A204.1 (cell line): ENCODE measurements at regions not wholly inside any gene's neighbourhood (a gene's known extent, or its start where the extent isn't known, plus 50 kb on each side); places are given as distances from the start of the nearest gene placed in this dataset.

Experiments used
- FAIRE-seq: peaks from 2 replicates; lab custom pipeline; 2012; peaks lifted over from hg19 to GRCh38; lab: Jason Lieb, UNC

DNA sequence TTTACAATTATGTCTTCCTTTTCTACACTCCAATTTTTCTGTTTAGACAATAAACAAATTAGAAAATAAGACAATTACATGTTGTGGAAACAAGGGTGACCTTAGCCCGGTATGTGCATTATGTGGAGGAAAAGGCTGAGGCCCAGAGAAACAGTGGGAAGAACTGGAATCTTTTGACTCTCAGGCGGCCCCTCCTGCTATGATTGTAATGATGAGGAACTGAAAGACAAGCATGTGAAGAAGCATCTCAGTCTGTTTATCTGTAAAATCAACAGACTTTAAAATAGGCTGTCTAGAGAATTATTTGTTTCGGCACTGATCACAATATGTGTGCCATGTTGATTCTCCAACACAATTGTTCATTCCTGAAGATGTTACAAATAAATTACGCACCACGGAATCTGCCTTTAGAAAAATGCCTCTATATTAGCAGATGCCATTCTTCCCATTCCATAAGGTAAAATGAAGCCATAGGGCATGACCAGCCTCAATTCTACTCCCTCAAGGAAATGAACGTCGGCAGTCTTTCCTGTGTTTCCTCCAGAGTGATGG, 1201.6 kb upstream of the CITED2 start:
- no peak for FAIRE-seq

DNA sequence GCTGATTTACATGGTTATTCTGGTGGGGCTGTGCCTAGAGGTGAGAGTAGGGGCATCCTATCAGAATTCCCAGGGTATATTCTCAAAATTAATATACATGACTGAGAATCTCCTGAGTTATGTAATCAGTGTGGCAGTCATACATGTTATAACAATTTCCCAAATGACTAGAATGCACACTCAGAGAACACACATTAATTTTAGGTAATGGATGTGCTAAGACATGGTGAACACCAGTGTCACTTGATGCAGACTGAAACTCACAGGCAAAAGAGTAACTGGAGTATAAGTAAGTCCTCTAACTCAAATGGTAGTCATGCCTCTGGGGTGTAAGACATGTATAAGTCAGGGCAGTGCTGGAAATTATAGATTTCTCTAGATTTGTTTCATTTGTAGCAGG, 1198.4 kb upstream of the CITED2 start:
- FAIRE-seq = no peak

DNA sequence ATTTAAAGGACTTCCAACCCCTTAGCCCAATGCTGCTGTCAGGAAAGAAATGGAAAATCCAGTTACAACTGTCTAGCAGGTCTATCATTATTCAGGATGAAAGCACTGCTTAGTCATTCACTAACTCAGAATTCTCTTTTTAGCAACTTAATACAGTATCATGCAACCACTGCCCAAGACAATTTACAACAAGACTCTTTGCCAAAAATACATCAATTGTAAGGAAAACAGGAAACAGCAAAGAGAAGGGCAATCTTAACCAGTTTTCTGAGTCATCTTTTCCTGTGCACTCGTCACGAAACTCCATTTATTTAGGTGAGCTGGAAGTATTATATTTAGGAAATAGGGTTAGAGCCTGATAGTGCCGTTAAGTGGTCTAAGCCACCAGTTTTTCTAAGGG, 1197.7 kb upstream of the CITED2 start:
- FAIRE-seq = no peak

DNA sequence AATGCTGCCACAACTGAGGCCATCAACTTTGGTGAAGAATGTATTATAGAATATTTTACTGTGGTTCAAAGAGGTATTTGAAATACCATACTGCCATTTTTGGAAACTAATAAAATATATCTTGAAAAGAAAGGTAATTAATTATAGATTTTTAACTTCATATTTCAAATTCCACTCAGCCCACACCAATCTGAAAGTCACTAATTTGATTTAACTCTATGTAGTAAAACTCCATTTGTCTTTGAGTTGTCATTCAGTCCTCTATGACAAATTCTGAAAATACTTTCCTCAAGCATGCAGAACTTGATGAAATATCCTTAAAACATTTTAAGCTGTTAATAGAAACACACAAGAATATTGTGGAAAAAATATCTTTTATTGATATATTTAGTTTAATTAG, 1196.7 kb upstream of the CITED2 start:
- FAIRE-seq = no peak

GRCh38 chr6:140567466-140567865, 1193.0 kb upstream of the CITED2 start:
- FAIRE-seq = no peak

DNA sequence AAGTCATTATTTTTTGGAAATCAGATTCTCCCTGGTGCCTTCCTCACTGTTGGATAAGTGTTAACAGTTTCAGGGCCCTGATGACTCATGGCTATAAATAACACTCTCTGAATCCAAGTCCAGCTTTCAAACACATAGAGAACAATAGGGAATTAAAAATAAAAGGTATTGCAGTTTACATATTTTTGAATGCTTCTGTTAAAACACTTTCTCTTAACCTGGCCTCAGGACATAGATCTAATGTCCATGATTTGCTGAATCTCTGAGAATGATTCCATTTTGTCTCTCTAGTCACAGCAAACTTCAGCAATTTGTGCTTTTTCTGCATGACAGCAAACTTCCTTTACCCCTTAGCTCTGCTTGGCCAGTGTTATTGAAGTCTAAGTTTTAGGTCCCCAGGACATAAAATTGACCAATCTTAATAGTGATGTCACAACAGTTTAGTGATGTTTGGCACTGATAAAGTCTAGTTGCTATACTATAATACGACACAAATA, 1192.4 kb upstream of the CITED2 start:
- FAIRE-seq = no peak

- FAIRE-seq = no peak
Observed at GRCh38 chr6:140563728-140564127, 1189.3 kb upstream of the CITED2 start.

DNA sequence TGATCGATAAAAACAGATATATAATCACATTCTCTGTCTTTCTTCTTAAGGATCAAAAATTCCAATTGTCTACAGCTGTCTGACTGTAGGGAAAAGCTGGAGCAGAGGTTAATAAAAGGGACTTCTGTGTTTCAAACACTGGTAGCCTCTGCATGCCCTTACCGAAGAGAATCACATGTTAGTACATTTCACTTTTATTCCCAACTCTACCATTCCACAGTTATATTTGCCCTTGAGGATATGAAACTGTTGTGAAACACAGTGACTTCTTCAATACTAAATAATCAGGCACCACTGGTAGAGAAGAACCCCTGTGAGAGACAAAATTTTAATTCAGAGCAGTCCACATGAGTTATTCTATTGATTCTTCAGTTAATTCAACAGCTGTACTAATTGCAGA, 1187.3 kb upstream of the CITED2 start:
- FAIRE-seq = no peak

GRCh38 chr6:140560671-140561070, 1186.2 kb upstream of the CITED2 start:
- FAIRE-seq = no peak

DNA sequence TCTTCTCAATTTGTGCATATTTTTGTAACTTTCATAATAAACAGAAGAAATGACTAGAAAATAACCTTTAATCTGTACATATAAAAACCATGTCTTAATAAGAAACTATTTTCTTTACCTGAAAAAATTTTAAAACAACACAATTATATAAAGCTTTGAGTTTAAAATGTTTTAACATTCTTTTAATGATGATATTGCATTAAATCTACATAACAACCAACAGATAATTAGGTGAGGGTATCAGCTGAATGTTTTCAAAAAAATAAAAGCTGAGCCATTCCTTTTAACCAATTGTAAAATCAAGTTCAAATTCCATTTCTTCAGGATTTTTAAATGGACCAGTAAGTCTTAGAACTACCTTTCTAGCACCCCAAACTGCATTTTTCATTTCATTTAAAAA, 1185.0 kb upstream of the CITED2 start:
- FAIRE-seq = peak; percentile 55

DNA sequence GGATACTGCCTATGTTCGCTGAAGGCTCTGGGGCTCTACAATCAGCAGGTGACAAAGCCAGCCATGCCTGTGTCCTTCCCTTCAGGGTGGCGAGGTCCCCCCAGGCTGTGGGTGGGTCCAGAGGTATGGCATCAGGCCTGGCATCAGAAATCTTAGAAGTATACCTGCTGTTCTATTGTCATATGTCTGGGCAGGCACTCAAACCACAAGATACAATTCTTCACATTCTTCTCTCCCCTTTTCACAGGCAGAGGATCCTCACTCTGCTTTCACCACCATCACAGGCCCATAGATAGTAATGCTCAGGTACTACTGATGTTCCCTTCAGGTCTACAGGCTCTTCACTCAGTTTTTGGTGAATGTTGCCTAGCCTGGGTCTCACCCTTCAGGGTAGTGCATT, 1180.0 kb upstream of the CITED2 start:
- no peak for FAIRE-seq

DNA sequence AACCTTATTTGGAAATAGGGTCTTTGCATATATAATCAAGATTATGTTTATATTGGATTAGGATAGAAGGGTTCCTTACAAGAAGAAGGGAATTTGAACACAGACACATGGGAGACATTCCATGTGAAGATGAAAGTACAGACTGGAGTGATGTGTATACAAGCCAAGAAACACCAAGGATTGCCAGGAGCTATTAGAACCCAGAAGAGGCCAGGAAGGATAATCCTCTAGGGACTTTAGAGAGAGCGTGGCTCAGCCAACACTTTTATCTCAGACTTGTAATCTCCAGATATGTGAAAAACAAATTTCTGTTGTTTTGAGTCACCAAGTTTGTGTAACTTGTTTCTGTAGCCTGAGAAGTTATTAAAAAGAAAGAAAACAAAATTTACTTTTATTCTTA, 1173.9 kb upstream of the CITED2 start:
- FAIRE-seq = no peak

DNA sequence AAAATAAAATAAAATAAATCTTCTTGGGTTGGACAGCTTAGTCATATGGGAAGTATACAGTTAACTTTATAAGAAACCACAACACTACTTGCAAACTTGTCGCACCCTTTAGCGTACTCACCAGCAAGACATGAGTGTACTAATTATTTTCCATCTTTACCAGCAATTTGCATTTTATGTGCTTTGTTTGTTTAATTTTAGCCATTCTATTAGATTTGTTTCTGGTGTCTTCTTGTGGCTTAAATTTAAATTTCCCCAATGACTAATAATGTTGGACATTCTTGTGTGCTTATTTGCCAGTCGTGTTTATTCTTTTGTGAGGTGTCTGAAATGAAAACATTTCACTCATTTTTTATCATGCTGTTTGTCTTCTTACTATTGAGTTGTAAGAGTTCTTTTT, 1172.2 kb upstream of the CITED2 start:
- no peak for FAIRE-seq

DNA sequence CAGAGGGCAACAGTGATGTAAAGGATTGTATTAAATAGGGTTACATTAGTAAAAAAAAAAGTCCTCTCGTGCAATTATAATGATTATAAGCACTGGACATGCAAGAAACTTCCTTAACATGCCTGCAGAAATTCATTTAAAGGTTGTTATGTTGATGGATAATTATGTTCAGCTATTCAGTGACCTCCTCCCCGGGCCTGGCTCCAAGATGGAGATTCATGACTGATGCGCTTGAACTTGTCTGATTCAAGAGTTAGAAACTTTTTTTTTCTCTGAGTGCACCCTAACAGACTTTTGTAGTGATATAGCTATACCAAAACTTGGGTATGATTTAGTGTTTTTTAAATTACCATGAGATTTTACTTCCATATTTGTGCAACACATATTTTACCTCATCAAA, 1170.0 kb upstream of the CITED2 start:
- no peak for FAIRE-seq

DNA sequence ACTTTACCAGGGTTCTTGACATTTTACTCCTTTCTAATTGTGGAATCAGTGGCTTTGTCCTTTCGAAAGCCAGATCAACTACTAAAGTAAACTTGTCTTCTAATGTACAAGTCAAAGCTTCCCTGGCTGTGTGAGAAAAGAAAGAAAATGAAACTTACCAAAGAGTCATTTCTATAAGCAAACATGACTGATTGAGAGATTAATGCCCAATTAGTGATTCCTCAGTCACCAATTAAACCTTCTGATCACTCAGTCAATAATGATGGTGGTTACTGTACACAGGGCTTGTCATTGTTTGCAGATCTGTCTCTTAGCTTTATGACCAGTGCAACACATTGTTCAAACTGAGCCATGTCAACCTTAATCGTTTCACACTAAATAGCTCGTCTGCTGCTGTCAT, 1168.4 kb upstream of the CITED2 start:
- FAIRE-seq = no peak

- no peak for FAIRE-seq
Observed at GRCh38 chr6:140541288-140541687, 1166.8 kb upstream of the CITED2 start.

DNA sequence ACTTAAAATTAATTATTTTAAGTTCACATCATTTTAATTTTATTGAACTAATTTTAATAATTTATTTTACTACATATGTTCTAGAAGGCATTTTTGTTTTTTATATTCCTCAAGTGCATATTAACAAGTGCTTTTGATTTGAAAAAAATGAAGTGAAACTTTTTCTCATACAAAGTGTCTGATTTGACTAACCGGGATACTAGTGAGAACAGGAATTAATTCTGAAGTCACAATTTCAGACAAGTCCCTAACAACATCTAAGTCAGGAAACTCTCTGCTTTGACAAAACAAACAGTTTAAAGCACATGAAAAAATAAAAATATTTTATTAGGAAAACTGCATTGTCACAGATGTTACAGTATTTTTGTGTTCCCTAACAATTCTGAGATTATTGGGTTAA, 1166.3 kb upstream of the CITED2 start:
- FAIRE-seq = peak; percentile 83

- FAIRE-seq = no peak
Observed at GRCh38 chr6:140538926-140539325, 1164.5 kb upstream of the CITED2 start.

DNA sequence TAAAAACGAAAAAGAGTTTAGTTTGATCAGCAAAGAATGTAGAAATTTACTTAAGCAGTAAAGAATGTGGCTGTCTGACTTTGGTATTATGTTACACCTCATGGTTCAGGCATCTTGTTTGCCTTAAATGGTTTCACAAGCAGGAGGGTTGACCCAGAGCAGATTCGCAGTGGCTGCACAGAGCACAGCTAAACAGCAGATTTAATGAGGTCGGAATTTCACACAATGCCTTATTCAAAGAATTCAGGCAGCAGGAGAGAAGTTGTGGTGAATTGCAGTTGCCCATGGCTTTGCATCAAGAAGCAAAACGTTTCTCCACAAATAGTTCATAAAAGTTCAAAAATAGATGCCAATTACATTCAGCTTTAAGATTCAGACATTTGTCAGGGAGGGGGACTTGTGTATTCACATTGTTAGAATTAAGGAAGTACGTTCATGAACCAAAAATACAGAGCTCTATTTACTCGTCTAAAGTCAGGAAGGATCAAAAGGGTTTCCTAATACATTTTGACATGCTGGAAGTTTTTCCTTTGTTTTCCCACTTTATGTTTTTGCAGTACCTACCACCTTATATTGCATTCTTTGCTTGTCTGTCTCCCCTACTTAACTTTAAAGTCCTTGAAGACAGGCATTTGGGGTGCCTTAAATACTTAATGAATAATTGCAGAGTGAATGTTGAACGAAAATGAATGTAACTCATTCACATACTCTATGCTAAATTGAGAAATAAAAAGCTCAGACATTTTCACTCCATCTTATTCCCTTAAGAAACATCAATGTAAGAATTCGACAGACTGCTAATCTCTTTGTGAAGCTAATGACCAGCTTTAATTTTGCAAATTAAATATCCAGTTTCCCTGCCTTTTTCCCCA, 1163.6 kb upstream of the CITED2 start:
- no peak for FAIRE-seq

GRCh38 chr6:140537211-140537610, 1162.8 kb upstream of the CITED2 start:
- no peak for FAIRE-seq

- FAIRE-seq = no peak
Observed at GRCh38 chr6:140535511-140535910, 1161.1 kb upstream of the CITED2 start.

DNA sequence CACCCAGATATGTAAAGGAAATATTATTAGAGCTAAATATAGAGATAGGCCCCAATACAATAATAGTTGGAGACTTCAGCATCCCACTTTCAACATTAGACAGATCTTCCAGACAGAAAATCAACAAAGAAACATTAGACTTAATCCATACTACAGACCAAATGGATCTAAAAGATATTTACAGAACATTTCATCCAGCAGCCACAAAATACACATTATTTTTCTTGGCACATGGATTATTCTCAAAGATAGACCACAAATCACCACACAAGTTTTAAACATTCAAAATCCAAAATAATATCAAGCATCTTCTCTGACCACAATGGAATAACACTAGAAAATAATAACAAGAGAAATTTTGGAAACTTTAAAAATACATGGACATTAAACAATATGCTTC, 1159.1 kb upstream of the CITED2 start:
- no peak for FAIRE-seq

- no peak for FAIRE-seq
Observed at GRCh38 chr6:140504776-140505175, 1130.3 kb upstream of the CITED2 start.

GRCh38 chr6:140500849-140501248, 1126.4 kb upstream of the CITED2 start:
- FAIRE-seq = no peak
